ENCODE measurements at regions not wholly inside any gene's neighbourhood (a gene's known extent, or its start where the extent isn't known, plus 50 kb on each side); places are given as distances from the start of the nearest gene placed in this dataset.

GRCh38 chr14:71201840-71202239 lies 294.6 kb downstream of the PCNX1 start:
- no peak for DNase-seq (ENCODE audit: low read depth in 1 of 2, low spot score in 1 of 2)

- no peak for DNase-seq (ENCODE audit: low read depth in 1 of 2, low spot score in 1 of 2)
Observed at GRCh38 chr14:71202881-71203280, 295.6 kb downstream of the PCNX1 start.

- no peak for DNase-seq (ENCODE audit: low read depth in 1 of 2, low spot score in 1 of 2)
Observed at GRCh38 chr14:71203306-71203705, 296.0 kb downstream of the PCNX1 start.

GRCh38 chr14:71204231-71204630 lies 297.0 kb downstream of the PCNX1 start:
- DNase-seq (ENCODE audit: low read depth in 1 of 2, low spot score in 1 of 2), result no peak

- DNase-seq (ENCODE audit: low read depth in 1 of 2, low spot score in 1 of 2), result no peak
Observed at GRCh38 chr14:71204768-71205167, 297.5 kb downstream of the PCNX1 start.

- no peak for DNase-seq (ENCODE audit: low read depth in 1 of 2, low spot score in 1 of 2)
Observed at GRCh38 chr14:71206123-71206522, 298.9 kb downstream of the PCNX1 start.

GRCh38 chr14:71206766-71207371 lies 299.6 kb downstream of the PCNX1 start:
- no peak for DNase-seq (ENCODE audit: low read depth in 1 of 2, low spot score in 1 of 2)

GRCh38 chr14:71208702-71209357 lies 301.6 kb downstream of the PCNX1 start:
- no peak for DNase-seq (ENCODE audit: low read depth in 1 of 2, low spot score in 1 of 2)

GRCh38 chr14:71209888-71210287 lies 302.6 kb downstream of the PCNX1 start:
- DNase-seq (ENCODE audit: low read depth in 1 of 2, low spot score in 1 of 2), result no peak

- DNase-seq (ENCODE audit: low read depth in 1 of 2, low spot score in 1 of 2), result no peak
Observed at GRCh38 chr14:71212093-71212492, 304.8 kb downstream of the PCNX1 start.

GRCh38 chr14:71212683-71213107 lies 305.4 kb downstream of the PCNX1 start:
- DNase-seq (ENCODE audit: low read depth in 1 of 2, low spot score in 1 of 2), result no peak

GRCh38 chr14:71214241-71214640 lies 307.0 kb downstream of the PCNX1 start:
- no peak for DNase-seq (ENCODE audit: low read depth in 1 of 2, low spot score in 1 of 2)

- no peak for DNase-seq (ENCODE audit: low read depth in 1 of 2, low spot score in 1 of 2)
Observed at GRCh38 chr14:71220462-71220861, 313.2 kb downstream of the PCNX1 start.

- DNase-seq (ENCODE audit: low read depth in 1 of 2, low spot score in 1 of 2), result no peak
Observed at GRCh38 chr14:71221119-71221518, 313.9 kb downstream of the PCNX1 start.

- DNase-seq (ENCODE audit: low read depth in 1 of 2, low spot score in 1 of 2), result no peak
Observed at GRCh38 chr14:71225113-71225512, 317.9 kb downstream of the PCNX1 start.

- no peak for DNase-seq (ENCODE audit: low read depth in 1 of 2, low spot score in 1 of 2)
Observed at GRCh38 chr14:71228711-71229110, 321.5 kb downstream of the PCNX1 start.

- no peak for DNase-seq (ENCODE audit: low read depth in 1 of 2, low spot score in 1 of 2)
Observed at GRCh38 chr14:71229875-71230274, 322.6 kb downstream of the PCNX1 start.

GRCh38 chr14:71230897-71231296 lies 323.6 kb downstream of the PCNX1 start:
- no peak for DNase-seq (ENCODE audit: low read depth in 1 of 2, low spot score in 1 of 2)

- no peak for DNase-seq (ENCODE audit: low read depth in 1 of 2, low spot score in 1 of 2)
Observed at GRCh38 chr14:71231521-71232393, 324.5 kb downstream of the PCNX1 start.

GRCh38 chr14:71232506-71232905 lies 325.2 kb downstream of the PCNX1 start:
- DNase-seq (ENCODE audit: low read depth in 1 of 2, low spot score in 1 of 2), result no peak

GRCh38 chr14:71235875-71236274 lies 328.6 kb downstream of the PCNX1 start:
- DNase-seq (ENCODE audit: low read depth in 1 of 2, low spot score in 1 of 2), result no peak

- DNase-seq (ENCODE audit: low read depth in 1 of 2, low spot score in 1 of 2), result no peak
Observed at GRCh38 chr14:71236487-71236886, 329.2 kb downstream of the PCNX1 start.

Measured in activated CD4-positive, alpha-beta T cell treated with anti-CD3 and anti-CD28 coated beads, Interleukin-2, amount 50 U/mL, for 24 hours (primary cell).